GM23338 (cell line): ENCODE measurements at regions not wholly inside any gene's neighbourhood (a gene's known extent, or its start where the extent isn't known, plus 50 kb on each side); places are given as distances from the start of the nearest gene placed in this dataset.

Experiments used
- CREB1 ChIP-seq: fragments of 250-450 bp; sonication (Bioruptor Pico); IDR thresholded peaks from 2 replicates; pipeline ENCODE4 v1.5.0; 2020; ENCODE audit warnings: low read depth, mild to moderate bottlenecking, moderate library complexity
- EZH2 ChIP-seq: fragments of 200-600 bp; sonication (generic); IDR thresholded peaks from one replicate; pipeline ENCODE4 v1.8.0; 2017; ENCODE audit warnings: antibody characterized with exemption, mild to moderate bottlenecking, low read depth; ENCODE audit not compliant: unreplicated experiment
- EZH2phosphoT487 ChIP-seq: fragments of 200-600 bp; sonication (generic); IDR thresholded peaks from one replicate; pipeline ENCODE4 v1.8.1; 2018; ENCODE audit warnings: antibody characterized with exemption; ENCODE audit not compliant: unreplicated experiment
- JUNB ChIP-seq: IDR thresholded peaks from one replicate; pipeline ENCODE4 v1.6.1; 2016; ENCODE audit warnings: antibody characterized with exemption; ENCODE audit not compliant: unreplicated experiment
- POLR2AphosphoS5 ChIP-seq: IDR thresholded peaks from 2 replicates; pipeline ENCODE4 v1.6.1; 2016; ENCODE audit warnings: antibody characterized with exemption, low read depth
- TF ChIP-seq, protein P1 (sequence below), 2 experiments: fragments of 200-600 bp in 1 of 2; sonication (generic) in 1 of 2; conservative IDR thresholded peaks; 2 replicates each; pipeline versions ENCODE4 v1.5.1 to v1.6.1; 2016 to 2017; ENCODE audit warnings: antibody characterized with exemption in 2 of 2, low read depth in 2 of 2, mild to moderate bottlenecking in 2 of 2, moderate library complexity in 1 of 2

DNA sequence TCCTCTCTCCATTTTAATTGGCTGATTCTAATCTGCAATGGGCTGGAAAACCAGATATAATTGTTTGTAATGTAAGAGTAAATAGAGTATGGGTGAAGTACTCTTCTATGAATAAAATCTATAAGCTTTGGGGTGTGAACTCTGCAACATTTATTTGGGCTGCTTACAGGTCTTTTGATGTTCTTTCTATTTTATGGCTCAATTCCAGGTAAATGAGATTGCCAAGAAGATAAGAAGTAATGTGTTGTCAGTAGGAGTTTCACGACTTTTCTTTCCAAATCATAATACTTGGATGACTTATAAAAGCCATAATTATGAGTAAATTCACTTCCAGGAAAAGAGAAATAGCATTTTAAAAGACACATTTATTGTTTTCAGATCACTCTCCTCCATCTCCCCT, 103.5 kb downstream of the FMR1NB start:
- TF ChIP-seq, protein P1, sequence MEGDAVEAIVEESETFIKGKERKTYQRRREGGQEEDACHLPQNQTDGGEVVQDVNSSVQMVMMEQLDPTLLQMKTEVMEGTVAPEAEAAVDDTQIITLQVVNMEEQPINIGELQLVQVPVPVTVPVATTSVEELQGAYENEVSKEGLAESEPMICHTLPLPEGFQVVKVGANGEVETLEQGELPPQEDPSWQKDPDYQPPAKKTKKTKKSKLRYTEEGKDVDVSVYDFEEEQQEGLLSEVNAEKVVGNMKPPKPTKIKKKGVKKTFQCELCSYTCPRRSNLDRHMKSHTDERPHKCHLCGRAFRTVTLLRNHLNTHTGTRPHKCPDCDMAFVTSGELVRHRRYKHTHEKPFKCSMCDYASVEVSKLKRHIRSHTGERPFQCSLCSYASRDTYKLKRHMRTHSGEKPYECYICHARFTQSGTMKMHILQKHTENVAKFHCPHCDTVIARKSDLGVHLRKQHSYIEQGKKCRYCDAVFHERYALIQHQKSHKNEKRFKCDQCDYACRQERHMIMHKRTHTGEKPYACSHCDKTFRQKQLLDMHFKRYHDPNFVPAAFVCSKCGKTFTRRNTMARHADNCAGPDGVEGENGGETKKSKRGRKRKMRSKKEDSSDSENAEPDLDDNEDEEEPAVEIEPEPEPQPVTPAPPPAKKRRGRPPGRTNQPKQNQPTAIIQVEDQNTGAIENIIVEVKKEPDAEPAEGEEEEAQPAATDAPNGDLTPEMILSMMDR (conservative IDR thresholded peaks at IDR 0.05; ENCODE audit: low read depth in 2 of 2): no peak
- TF ChIP-seq EZH2phosphoT487 (no peak), EZH2 (no peak), JUNB (no peak), CREB1 (CRISPR knock-in tag) (no peak), POLR2AphosphoS5 (no peak)
